ENCODE measurements at regions not wholly inside any gene's neighbourhood (a gene's known extent, or its start where the extent isn't known, plus 50 kb on each side); places are given as distances from the start of the nearest gene placed in this dataset.

- H3K27ac Mint-ChIP-seq: no peak overlapping the region
- no peak for DNase-seq (ENCODE audit: extremely low spot score, unreplicated experiment)
- TF ChIP-seq CTCF (conservative IDR thresholded peaks at IDR 0.05): no peak
- peaks cover 4% of the 10 kb centered on the region for H3K9me3 Mint-ChIP-seq
- H3K4me1 Mint-ChIP-seq (ENCODE audit: unreplicated experiment): peaks cover 7% of the 10 kb centered on the region
- H3K36me3 Mint-ChIP-seq: no peaks in the 10 kb centered on the region
- peaks cover 3% of the 10 kb centered on the region for H3K27me3 Mint-ChIP-seq
- no peak overlapping the region for H3K4me3 Mint-ChIP-seq
Measured at GRCh38 chr3:187944390-187945179, 199.3 kb upstream of the BCL6 start.

GRCh38 chr3:187945374-187945773 is 200.1 kb upstream of the BCL6 start:
- Mint-ChIP-seq H3K4me1 (ENCODE audit: unreplicated experiment) (peaks cover 7% of the 10 kb centered on the region), H3K27ac (no peak overlapping the region), H3K27me3 (peaks cover 3% of the 10 kb centered on the region), H3K4me3 (no peak overlapping the region), H3K9me3 (peaks cover 4% of the 10 kb centered on the region), H3K36me3 (no peaks in the 10 kb centered on the region)
- no peak for DNase-seq (ENCODE audit: extremely low spot score, unreplicated experiment)
- TF ChIP-seq CTCF (conservative IDR thresholded peaks at IDR 0.05): no peak

GRCh38 chr3:187946163-187946691 is 201.0 kb upstream of the BCL6 start:
- Mint-ChIP-seq H3K27ac (peak overlapping the region; percentile 16), H3K9me3 (peaks cover 4% of the 10 kb centered on the region), H3K4me3 (no peak overlapping the region), H3K27me3 (peaks cover 3% of the 10 kb centered on the region), H3K4me1 (ENCODE audit: unreplicated experiment) (peaks cover 7% of the 10 kb centered on the region), H3K36me3 (no peaks in the 10 kb centered on the region)
- DNase-seq (ENCODE audit: extremely low spot score, unreplicated experiment): no peak
- no peak for TF ChIP-seq CTCF (conservative IDR thresholded peaks at IDR 0.05)

- TF ChIP-seq CTCF (conservative IDR thresholded peaks at IDR 0.05): no peak
- no peak overlapping the region for H3K27ac Mint-ChIP-seq
- H3K36me3 Mint-ChIP-seq: no peaks in the 10 kb centered on the region
- peaks cover 4% of the 10 kb centered on the region for H3K9me3 Mint-ChIP-seq
- H3K27me3 Mint-ChIP-seq: peaks cover 3% of the 10 kb centered on the region
- no peak for DNase-seq (ENCODE audit: extremely low spot score, unreplicated experiment)
- H3K4me3 Mint-ChIP-seq: no peak overlapping the region
- peaks cover 7% of the 10 kb centered on the region for H3K4me1 Mint-ChIP-seq (ENCODE audit: unreplicated experiment)
Measured at GRCh38 chr3:187946981-187947380, 201.7 kb upstream of the BCL6 start.

- H3K9me3 Mint-ChIP-seq: peaks cover 4% of the 10 kb centered on the region
- no peak for DNase-seq (ENCODE audit: extremely low spot score, unreplicated experiment)
- H3K36me3 Mint-ChIP-seq: no peaks in the 10 kb centered on the region
- peaks cover 3% of the 10 kb centered on the region for H3K27me3 Mint-ChIP-seq
- no peak for TF ChIP-seq CTCF (conservative IDR thresholded peaks at IDR 0.05)
- H3K4me1 Mint-ChIP-seq (ENCODE audit: unreplicated experiment): peaks cover 7% of the 10 kb centered on the region
- H3K4me3 Mint-ChIP-seq: no peak overlapping the region
- no peak overlapping the region for H3K27ac Mint-ChIP-seq
Measured at GRCh38 chr3:187947927-187948682, 202.8 kb upstream of the BCL6 start.
